ENCODE measurements at regions not wholly inside any gene's neighbourhood (a gene's known extent, or its start where the extent isn't known, plus 50 kb on each side); places are given as distances from the start of the nearest gene placed in this dataset.

DNA sequence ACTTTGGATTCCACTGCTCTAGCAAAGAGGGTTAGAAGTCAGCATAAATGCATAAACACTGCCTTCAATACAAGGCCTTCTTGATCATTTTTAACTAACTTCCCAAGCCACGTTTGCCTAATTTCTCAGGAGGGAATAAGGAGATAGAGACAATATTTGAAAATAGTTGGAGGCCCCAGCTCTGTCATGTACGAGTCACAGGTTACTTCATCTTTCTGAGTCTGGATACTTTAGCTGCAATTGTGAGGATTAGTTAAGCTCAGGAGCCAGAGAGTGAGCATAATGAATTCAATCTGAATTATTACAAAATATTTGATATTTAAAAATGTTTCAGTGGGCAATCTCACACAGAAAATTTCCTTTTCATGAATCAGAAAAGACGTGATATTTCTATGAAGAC, 298.9 kb downstream of the SHOX2 start:
- DNase-seq (ENCODE audit: low read depth), result no peak

DNA sequence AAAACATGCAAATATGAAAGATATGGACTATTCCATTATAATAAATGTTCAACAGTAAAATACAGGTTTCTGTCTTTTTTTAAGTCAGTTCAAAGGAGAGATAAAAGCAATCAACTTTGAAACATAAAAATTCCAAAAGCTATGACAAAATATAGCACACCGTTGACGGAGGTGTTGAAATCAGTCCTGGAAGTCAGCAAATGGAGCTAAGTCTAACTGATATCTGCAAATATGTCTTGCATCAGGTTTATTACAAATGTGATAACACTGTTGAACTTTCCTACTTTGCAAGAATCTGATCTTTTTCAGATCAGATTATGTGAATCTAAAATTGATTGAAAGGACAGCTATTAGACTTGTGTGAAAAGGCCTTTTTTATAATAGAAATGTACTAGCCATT, 300.7 kb downstream of the SHOX2 start:
- no peak for DNase-seq (ENCODE audit: low read depth)

DNA sequence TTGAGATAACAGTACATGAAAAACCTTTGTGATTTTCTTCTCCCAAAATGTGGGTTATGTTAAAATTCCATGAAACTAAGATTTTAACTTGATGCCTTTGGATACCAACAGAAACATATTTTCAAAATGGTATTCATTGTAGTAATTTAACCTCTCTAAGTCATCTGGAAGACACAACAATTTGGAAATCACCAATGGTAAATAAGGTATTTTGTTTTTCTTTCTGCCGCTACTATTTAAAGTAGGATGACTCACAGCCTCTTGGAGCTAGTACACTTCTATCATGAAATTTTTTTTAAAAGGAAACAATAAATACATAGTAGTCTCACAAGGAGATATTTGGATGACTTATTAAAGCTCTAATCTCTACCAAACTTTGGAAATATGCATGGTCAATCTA, 291.6 kb upstream of the VEPH1 start:
- DNase-seq (ENCODE audit: low read depth), result no peak

DNA sequence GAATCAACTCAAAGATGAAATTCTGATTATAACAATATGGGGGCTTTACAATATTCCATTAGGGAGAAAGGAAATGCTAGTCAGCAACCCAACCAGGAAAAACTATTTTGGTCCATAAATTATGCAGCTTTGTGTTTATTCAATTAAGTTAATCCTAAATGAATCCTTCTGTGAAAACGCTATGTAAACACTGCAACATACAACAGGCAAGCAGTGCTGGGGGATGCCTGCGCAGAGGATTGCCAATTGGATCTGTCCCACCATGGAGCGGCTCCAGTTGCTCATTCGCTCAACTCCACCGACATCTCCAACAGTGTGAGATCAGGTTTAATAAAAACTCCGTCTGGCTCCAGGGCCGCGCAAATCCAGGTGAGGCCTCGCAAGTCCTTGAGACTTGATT, 290.5 kb upstream of the VEPH1 start:
- DNase-seq (ENCODE audit: low read depth), result no peak

DNA sequence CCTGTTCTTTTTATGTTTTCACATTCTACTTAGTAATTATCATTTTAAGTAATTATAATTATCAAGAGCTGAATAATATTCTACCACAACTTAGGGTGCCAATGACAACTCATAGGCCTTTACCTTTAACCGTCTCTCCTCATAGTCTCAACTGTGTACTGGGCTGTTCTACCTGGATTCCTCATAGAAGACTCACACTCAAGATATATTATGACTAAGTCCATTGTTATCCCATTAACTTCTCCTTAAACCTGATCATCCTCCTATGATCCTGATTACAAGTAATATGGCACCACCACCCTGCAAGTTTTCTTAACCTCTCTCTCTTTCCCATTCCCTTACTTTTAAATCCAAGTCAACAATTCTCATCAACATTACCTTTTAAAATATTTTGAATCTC, 285.9 kb upstream of the VEPH1 start:
- DNase-seq (ENCODE audit: low read depth), result no peak

DNA sequence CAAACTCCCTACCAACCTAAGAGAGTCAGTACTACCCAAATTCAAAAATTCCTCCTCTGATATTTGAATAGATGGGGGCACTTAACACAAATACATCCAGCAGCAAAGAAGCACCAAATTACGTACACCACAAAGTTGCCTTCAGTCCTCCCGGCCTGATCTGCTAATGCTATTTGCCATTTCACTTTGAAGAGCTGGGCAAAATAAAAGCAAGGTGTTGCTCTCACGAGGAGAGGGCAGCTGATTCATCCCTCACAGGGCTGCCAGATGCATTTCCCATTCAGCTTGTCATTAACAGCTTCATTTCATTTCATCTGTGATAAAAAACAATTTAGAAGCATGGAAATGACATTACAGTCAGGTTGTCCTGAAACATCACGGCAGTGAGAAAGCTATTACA, 283.4 kb upstream of the VEPH1 start:
- DNase-seq (ENCODE audit: low read depth), result no peak

DNA sequence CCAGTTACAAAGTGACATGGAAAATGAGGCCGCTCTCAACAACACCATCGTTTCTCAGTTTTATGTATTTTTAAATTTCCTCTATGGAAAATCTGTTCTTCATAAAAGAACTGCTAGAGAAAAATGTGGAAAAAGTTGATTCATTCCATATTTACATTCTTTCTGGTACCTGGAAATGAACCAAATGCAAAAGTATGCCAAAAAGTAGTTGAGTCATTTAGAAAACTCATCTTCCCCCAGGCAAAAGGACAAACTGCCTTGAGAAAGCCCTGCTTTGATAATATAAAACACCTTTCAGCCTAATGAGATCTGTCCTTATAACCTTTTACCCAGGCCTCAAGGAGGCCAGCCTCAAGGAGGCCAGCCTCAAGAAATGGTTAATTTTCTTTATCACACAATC, 283.0 kb upstream of the VEPH1 start:
- no peak for DNase-seq (ENCODE audit: low read depth)

DNA sequence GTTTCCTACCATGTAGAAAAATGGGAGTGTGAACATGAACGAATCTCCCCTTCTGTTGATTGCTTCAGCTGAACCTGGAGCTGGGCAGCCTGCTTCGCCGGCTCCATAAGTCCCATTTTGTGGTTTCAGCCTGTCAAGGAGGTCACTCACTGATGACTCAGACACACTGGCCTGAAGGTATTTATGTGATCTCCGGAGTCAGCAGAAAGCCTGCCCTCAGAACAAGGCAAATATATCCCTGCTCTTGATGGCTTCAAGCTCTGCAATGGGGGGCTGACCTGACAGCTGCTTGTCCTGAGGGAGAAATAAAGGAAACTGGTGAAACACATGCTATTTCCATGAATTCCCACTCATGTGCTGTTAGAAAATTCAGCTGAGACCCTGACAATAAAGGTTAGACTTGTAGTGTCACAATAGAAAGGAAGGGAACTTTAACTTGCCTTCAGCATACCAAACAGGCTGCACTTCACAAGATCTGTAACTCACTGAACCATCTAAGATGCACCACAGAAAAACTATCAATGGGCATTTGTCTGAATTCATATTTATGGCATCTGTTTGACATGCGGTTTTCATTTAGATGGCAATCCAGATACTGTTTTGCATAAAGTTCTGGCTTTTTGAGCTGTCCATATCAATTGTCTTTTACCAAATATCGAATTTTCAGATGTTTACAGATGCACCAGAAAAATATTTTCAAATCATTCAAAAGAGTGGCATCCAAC, 282.0 kb upstream of the VEPH1 start:
- DNase-seq (ENCODE audit: low read depth), result no peak

DNA sequence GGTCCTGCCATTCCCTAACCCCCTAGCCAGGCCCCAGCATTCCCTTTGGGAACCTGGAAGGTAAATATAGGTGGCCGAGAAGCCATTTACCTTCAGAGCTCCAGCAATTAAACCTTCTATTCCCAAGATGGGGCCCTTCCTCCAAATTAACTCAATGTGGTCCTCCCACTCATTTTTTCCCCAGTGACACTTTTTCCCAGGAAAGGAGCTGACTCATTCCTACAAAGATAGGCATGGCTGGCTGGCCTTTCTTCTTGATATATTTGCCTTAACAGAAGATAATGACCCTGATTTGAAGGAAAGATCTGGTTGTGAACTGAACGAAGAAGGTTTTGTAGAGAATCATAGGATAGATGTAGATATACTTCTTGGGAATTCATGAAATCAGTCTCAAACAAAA, 279.0 kb upstream of the VEPH1 start:
- DNase-seq (ENCODE audit: low read depth), result no peak

DNA sequence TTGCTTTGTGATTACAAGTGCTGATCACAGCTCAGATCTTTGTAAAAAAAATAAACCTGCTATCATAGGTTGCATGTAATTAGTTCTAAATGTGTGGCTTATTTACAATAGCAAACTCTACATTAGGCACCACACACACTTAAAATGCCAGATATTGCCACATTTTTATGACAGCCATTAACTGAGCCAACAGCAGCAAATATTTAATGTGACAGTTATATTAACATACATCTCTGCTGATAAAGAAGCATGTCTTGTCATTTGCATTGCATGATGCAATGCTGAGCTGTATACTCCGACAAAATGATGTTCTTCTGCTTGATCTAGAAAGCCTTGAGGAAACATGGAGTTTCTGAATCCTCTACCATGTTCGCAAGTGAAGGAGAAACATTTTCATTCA, 273.6 kb upstream of the VEPH1 start:
- no peak for DNase-seq (ENCODE audit: low read depth)

DNA sequence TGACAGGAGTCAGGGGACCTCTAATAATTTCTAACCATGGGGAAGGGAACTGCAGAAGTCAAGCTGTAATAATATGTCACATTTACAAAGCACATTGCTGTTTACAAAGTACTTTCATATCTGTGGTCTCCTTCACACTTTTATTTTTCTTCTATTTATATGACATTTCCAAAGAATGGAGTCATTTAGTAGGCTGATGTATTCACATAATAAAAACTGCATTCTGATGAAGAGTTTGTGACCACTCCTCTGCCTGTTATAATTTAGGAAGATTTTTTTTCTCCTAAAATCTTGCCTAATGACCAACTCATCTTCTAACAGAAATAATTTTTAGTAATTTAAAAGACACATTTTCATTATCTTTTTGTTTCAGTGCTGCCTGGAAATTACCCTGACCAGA, 272.2 kb upstream of the VEPH1 start:
- no peak for DNase-seq (ENCODE audit: low read depth)

DNA sequence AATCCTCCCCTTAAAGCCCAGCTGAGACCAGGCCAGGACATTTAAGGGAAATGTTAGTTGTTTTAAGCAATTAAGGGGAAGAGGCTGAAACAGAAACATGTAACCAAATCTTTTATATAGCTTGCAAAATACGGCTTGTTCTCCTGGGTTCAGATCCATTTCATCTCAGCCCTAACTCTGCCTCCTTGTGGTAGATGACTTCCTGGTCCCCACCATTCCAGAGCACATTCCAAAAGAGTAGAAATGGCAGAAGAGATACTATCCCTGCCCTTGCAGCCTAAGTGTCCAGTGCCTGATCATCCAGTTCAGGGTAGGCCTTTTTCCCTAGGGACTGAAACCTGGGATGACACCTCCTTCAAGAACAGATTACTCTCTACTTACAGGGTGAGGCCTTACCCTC, 266.2 kb upstream of the VEPH1 start:
- DNase-seq (ENCODE audit: low read depth), result no peak

DNA sequence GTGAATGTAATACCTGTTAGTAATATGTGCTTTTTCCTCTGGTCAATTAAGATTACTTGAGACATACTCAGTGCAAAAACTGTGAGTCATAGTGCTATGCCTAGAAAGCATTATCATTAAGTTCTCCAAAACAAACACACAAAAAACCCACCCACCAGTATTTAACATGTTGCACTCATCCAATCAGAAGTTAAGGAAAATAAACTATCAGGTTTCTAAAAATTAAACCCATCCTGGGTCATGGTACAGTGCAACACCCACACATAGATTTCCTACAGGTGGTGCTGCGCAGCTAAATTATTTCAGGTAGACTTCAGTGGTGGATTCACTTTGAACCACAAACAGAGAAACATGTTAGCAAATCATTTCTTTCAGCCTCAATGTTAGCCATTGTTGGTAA, 264.4 kb upstream of the VEPH1 start:
- no peak for DNase-seq (ENCODE audit: low read depth)

DNA sequence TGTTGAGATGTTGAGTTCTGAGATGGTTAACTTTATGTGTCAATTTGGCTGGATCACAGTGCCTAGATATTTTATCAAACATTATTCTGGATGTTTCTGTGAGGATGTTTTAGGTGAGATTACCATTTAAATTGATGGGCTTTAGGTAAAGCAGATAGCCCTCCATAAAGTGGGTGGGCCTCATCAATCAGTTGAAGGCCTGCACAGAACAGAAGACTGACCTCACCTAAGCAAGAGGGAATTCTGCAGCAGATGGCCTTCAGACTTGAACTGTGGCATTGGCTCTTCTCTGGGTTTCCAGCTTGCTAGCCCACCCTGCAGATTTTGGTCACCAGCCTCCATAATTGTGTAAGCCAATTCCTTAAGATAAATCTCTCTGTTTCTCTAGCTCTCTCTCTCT, 260.4 kb upstream of the VEPH1 start:
- DNase-seq (ENCODE audit: low read depth), result no peak

DNA sequence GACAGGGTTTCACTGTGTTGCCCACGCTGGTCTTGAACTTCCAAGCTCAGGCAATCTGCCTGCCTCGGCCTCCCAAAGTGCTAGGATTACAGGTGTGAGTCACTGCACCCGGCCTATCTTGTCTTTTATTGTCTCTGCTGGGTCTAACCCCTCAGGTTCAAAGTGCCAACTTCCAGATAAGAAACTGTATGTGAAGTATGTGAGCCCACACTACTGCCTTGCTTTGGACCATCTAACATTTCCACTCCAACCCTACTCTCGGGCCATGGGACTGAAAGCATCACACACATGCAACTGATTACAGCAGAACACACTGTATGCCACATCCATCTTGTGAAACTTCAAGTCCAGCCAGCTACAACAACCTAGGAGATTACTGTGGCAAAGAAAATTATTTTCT, 256.1 kb upstream of the VEPH1 start:
- DNase-seq (ENCODE audit: low read depth), result no peak

DNA sequence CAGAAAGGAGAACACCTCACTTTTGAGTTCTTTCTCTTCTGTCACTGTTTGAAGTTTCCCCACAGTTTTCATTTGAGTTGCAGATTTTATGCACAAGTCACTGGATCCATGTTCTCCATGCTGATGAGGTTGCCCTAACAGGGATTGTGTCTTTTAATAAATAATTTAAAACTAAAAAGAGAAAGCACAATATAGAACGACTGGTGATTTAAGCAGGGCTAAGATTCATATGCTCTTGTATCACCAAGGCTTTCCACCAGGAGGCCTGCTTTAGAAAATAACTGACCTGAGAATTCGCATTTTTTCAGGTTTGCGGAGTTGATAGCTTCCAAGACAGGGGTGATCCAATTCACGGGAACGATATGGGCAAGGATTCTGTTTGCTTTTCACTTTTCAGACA, 252.0 kb upstream of the VEPH1 start:
- no peak for DNase-seq (ENCODE audit: low read depth)

DNA sequence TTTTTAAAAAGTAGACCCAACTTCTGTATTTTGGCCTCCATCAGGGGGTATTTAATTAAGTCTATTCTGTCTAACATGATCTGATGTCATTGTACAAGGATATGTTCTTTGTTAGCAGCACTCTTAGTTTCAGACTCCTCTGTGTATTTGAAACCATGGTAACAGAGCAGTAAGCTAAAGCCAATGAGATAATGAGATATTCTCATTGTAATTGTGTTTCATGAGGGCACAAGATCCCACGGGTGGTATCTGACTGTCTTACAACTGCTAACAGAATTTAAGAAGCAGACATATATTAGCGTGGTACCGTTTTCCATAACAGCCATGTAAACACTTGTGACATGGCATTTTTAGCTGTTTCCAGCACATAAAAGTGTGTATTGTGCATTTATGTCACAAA, 251.2 kb upstream of the VEPH1 start:
- no peak for DNase-seq (ENCODE audit: low read depth)

DNA sequence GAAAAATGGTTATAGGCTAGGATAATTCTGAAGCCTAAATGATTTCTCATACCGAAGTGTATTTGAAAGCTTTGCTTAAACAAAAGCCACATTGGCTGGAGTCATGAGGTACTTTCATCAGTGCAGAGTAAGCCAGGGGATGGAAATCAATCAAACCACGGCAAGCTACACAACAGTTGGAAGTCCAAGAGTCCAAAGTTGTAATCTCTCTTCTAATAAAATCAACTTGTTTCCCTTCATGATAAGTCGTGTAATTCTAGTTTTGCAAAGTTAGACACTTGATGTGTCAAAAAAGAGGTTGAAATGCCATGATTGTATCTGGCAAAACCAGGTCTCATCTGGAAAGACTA, 250.5 kb upstream of the VEPH1 start:
- DNase-seq (ENCODE audit: low read depth), result no peak

DNA sequence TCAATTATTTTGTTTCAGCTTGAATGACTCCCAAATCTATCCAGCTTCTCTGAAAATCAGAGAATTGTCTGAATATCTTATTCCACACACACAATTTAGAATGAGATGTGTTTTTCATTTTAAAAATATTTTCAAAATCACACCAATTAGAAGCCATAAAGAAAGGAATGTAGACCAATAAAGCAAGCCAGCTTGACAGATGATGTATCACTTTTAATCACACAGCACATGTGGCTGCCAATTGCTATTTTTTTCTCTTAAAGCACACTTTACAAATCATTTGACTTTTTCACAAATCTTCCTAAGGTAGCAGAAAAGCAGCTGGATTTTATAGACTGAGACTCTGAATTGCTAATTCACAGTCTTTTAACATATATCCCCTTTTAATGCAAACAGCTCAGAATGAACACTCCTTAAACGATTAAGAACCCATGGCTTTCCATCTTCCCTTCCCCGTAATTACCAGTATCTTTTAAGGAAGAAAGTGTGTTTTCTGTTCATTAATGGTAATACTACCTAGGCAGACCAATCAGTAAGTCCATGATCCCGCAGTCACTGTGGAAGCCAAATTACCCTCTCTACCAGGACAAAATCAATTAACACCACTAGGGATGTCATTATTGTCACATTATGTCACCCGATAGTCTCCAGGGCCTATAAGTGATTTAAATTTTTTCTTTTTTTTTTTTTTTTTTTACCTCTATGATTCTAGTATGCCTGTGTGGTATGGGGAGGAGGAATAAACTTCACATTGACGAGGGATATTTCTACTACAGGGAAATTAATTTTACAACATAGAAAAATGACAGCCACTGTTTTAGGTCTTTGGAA, 250.0 kb upstream of the VEPH1 start:
- DNase-seq (ENCODE audit: low read depth), result no peak

DNA sequence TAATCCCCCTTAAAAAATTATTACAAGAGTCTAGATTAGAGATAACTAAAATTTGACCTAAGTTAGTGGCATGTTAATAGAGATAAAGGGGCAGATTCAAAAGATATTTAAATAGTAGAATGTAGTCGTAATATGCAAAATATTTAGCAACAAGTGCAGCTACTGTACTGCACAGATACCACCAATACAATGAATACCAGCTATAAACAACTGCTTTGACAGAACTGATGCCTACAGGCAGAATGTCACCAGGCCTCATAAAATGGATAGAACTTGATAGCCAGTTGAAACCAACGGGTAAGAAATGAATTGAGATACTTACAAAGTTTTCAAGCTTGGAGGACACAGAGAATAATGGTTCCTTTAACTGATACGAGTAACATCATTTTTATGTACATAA, 249.3 kb upstream of the VEPH1 start:
- no peak for DNase-seq (ENCODE audit: low read depth)

DNA sequence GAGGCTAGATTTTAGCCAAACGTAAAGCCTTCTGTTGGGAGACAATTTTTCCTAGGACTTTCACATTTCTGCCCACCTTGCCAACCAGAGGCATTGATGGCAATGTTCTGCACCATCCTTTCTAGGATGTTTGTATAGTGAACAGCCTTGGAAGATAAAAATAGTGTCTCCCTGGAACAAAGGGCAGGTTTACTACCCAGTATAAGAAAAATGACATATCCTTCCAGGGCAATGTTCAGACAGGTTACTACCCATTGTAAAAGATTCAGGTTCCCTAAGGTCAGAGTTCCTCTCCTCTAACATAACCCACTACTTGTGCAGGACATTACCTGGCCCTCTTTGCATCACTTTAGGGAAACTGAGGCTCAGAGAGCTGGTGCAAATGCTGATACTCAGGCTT, 248.2 kb upstream of the VEPH1 start:
- DNase-seq (ENCODE audit: low read depth), result no peak

DNA sequence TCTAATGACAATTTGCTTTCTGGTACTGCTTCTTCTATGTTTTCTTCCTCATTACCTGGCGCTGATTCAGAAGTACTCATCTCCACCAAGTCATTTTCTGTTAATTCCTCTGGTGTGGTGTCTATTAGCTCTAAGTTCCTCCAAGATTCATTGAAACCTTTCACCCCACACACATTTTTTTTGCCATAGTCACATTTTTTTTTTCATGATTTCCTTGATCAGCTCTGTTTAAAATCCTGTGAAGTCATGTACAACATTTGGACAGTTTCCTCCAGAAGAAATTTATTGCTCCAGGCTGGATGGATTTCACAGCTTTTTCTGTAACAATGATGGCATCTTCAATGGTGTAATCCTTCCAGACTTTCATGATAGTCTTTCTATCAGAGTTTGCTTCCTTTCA, 243.2 kb upstream of the VEPH1 start:
- no peak for DNase-seq (ENCODE audit: low read depth)

DNA sequence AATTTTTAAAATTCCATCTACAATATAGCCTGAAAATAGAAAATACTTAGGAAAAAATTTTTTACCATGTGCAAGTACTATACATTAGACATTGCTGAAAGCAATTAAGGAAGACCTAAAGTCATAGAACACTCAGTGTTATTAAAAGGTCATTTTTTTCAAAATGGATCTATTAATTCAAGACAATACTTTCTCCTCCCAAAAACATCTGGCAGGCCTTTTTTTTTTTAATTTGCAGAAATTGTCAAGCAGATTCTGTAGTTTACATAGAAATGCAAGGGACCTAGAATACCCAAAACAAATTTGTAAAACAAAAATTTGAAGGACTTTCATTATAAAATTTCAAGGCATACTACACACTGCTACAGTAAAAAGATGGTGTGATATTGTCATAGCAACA, 238.4 kb upstream of the VEPH1 start:
- no peak for DNase-seq (ENCODE audit: low read depth)

DNA sequence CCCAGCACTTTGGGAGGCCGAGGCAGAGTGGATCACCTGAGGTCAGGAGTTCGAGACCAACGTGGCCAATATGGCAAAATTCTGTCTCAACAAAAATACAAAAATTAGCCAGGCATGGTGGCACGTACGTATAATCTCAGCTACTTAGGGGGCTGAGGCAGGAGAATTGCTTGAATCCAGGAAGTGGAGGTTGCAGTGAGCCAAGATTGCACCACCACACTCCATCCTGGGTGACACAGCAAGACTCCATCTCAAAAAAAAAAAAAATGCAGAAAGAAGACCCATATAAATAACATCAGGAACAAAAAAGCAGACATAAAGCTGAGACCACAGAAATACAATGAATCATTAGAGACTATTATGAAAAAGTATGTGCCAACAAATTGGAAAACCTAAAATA, 235.2 kb upstream of the VEPH1 start:
- no peak for DNase-seq (ENCODE audit: low read depth)

Measured in stimulated activated CD8-positive, alpha-beta memory T cell treated with anti-CD3 and anti-CD28 coated beads, Interleukin-4, amount 100 ng/mL, for 24 hours (primary cell).